Hippocampal formation (tissue), 2 donors: ENCODE measurements at regions not wholly inside any gene's neighbourhood (a gene's known extent, or its start where the extent isn't known, plus 50 kb on each side); places are given as distances from the start of the nearest gene placed in this dataset.
"Not testable (repeated sequence)": the region's sequence is repeated elsewhere in the genome, so short reads cannot be mapped to it uniquely, and the experiment has no call there.

ENCODE experiments used
- DNase-seq, 2 donors: peaks; one replicate each; lab custom pipeline; 2025; lab: John Stamatoyannopoulos, UW

GRCh38 chr2:64743739-64744330 is 90.1 kb upstream of the SERTAD2 start:
- no peak for DNase-seq

- no peak for DNase-seq
Observed at GRCh38 chr2:64745562-64745961, 91.8 kb upstream of the SERTAD2 start.

GRCh38 chr2:64747690-64748091 is 94.0 kb upstream of the SERTAD2 start:
- not testable (repeated sequence) for DNase-seq

GRCh38 chr2:64748147-64748546 is 94.4 kb upstream of the SERTAD2 start:
- no peak for DNase-seq

GRCh38 chr2:64748561-64748960 is 94.8 kb upstream of the SERTAD2 start:
- DNase-seq: no peak

- DNase-seq: no peak
Observed at GRCh38 chr2:64749446-64749845, 95.7 kb upstream of the SERTAD2 start.

- peak; percentile 40 to 41 for DNase-seq
Observed at GRCh38 chr2:64750001-64750816, 96.5 kb upstream of the SERTAD2 start.

- peak; percentile 100 for DNase-seq
Observed at GRCh38 chr2:64750817-64751285, 97.1 kb upstream of the SERTAD2 start.

GRCh38 chr2:64751286-64752260 is 97.9 kb upstream of the SERTAD2 start:
- DNase-seq: peak in 1 of 2 donors; percentile 100

- DNase-seq: no peak
Observed at GRCh38 chr2:64753399-64753798, 99.7 kb upstream of the SERTAD2 start.

GRCh38 chr2:64754570-64754969 is 100.9 kb upstream of the SERTAD2 start:
- no peak for DNase-seq

GRCh38 chr2:64757126-64757525 is 103.4 kb upstream of the SERTAD2 start:
- DNase-seq: no peak

- no peak for DNase-seq
Observed at GRCh38 chr2:64760128-64760527, 106.4 kb upstream of the SERTAD2 start.

- no peak for DNase-seq
Observed at GRCh38 chr2:64762301-64762997, 108.7 kb upstream of the SERTAD2 start.

GRCh38 chr2:64763126-64763525 is 109.4 kb upstream of the SERTAD2 start:
- DNase-seq: no peak

GRCh38 chr2:64765160-64765805 is 111.6 kb upstream of the SERTAD2 start:
- no peak for DNase-seq

GRCh38 chr2:64766841-64767669 is 113.3 kb upstream of the SERTAD2 start:
- peak in 1 of 2 donors; percentile 67 for DNase-seq

GRCh38 chr2:64767670-64768468 is 114.2 kb upstream of the SERTAD2 start:
- peak; percentile 83 to 88 for DNase-seq

GRCh38 chr2:64768491-64769005 is 114.8 kb upstream of the SERTAD2 start:
- DNase-seq: peak in 1 of 2 donors; percentile 81
